ENCODE measurements at regions not wholly inside any gene's neighbourhood (a gene's known extent, or its start where the extent isn't known, plus 50 kb on each side); places are given as distances from the start of the nearest gene placed in this dataset.

GRCh38 chr3:118402971-118403370 is 631.7 kb downstream of the IGSF11 start:
- ATAC-seq: no peak

GRCh38 chr3:118406562-118406961 is 628.1 kb downstream of the IGSF11 start:
- no peak for ATAC-seq

GRCh38 chr3:118408431-118408830 is 626.2 kb downstream of the IGSF11 start:
- peak; percentile 90 for ATAC-seq

- no peak for ATAC-seq
Observed at GRCh38 chr3:118412503-118412902, 622.1 kb downstream of the IGSF11 start.

GRCh38 chr3:118425272-118425837 is 609.3 kb downstream of the IGSF11 start:
- ATAC-seq: no peak

GRCh38 chr3:118433825-118434224 is 600.8 kb downstream of the IGSF11 start:
- no peak for ATAC-seq

- ATAC-seq: no peak
Observed at GRCh38 chr3:118435851-118436350, 598.7 kb downstream of the IGSF11 start.

GRCh38 chr3:118436697-118437262 is 597.9 kb downstream of the IGSF11 start:
- ATAC-seq: no peak

- no peak for ATAC-seq
Observed at GRCh38 chr3:118445036-118445435, 589.6 kb downstream of the IGSF11 start.

GRCh38 chr3:118447339-118447738 is 587.3 kb downstream of the IGSF11 start:
- ATAC-seq: no peak

GRCh38 chr3:118466795-118467330 is 567.8 kb downstream of the IGSF11 start:
- ATAC-seq: no peak

GRCh38 chr3:118468801-118469200 is 565.8 kb downstream of the IGSF11 start:
- ATAC-seq: no peak

- ATAC-seq: peak; percentile 65
Observed at GRCh38 chr3:118472586-118472985, 562.1 kb downstream of the IGSF11 start.

- ATAC-seq: no peak
Observed at GRCh38 chr3:118473343-118473742, 561.3 kb downstream of the IGSF11 start.

- ATAC-seq: no peak
Observed at GRCh38 chr3:118476885-118477618, 557.6 kb downstream of the IGSF11 start.

- ATAC-seq: no peak
Observed at GRCh38 chr3:118477768-118478167, 556.9 kb downstream of the IGSF11 start.

GRCh38 chr3:118478706-118479276 is 555.9 kb downstream of the IGSF11 start:
- no peak for ATAC-seq

- ATAC-seq: no peak
Observed at GRCh38 chr3:118479376-118479775, 555.3 kb downstream of the IGSF11 start.

GRCh38 chr3:118480101-118480860 is 554.4 kb downstream of the IGSF11 start:
- no peak for ATAC-seq

GRCh38 chr3:118485693-118486092 is 549.0 kb downstream of the IGSF11 start:
- ATAC-seq: no peak

- no peak for ATAC-seq
Observed at GRCh38 chr3:118487734-118488133, 546.9 kb downstream of the IGSF11 start.

- ATAC-seq: no peak
Observed at GRCh38 chr3:118488732-118489131, 545.9 kb downstream of the IGSF11 start.

GRCh38 chr3:118495206-118495605 is 539.4 kb downstream of the IGSF11 start:
- ATAC-seq: no peak
